ENCODE measurements at regions not wholly inside any gene's neighbourhood (a gene's known extent, or its start where the extent isn't known, plus 50 kb on each side); places are given as distances from the start of the nearest gene placed in this dataset.
A peak's percentile ranks its signal among the peaks of the same experiment; 100 is the strongest.
"Not testable (repeated sequence)": the region's sequence is repeated elsewhere in the genome, so short reads cannot be mapped to it uniquely, and the experiment has no call there.

DNA sequence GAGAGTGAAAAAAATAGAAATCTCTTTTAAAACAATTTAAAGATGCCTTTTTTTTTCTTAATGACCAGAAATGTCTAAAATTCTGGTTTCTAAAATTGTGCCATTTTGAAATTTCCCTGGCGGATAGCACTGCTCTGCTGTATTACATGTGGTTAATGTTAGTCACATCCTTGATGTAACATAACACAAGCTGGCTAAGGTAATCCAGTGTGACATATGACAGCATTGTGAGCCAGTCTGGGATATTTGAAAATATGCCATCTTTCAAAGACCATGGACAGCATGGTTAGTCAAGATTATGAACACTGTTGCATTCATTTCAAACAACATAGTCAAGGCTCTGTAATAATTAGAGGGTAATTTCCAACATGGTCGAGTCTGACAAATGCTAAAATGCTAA is 133.2 kb downstream of the ALX1 start:
- H3K4me3 Mint-ChIP-seq: no peak overlapping the region
- peaks cover 3% of the 10 kb centered on the region for H3K27me3 Mint-ChIP-seq (ENCODE audit: low read depth)
- H3K9me3 Mint-ChIP-seq: no peaks in the 10 kb centered on the region
- H3K27ac Mint-ChIP-seq: no peak overlapping the region
- H3K36me3 Mint-ChIP-seq (ENCODE audit: low read depth): no peaks in the 10 kb centered on the region
- no peak for TF ChIP-seq CTCF (IDR thresholded peaks at IDR 0.05; ENCODE audit: unreplicated experiment in 3 of 3)
- no peaks in the 10 kb centered on the region for H3K4me1 Mint-ChIP-seq

DNA sequence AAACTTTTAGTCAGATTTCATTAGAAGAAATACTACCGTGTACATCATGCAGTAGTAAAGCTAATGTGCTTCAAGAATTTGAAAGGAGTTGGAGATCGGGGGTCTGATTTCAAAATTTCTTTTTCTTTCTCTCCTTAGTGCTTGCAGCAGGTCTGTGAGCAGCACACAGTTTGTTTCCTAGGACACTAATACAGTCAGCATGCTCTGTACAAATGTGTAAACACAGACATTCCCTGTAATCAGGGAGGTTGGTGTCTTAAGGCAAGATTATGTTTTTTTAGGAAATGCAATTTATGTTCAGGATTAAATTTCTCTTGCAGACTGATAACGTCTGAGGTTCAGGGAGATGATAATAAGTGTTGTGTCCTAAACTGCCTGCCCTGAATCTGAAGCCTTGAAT is 142.7 kb downstream of the ALX1 start:
- H3K4me1 Mint-ChIP-seq: peaks cover 11% of the 10 kb centered on the region
- no peak for TF ChIP-seq CTCF (IDR thresholded peaks at IDR 0.05; ENCODE audit: unreplicated experiment in 3 of 3)
- H3K36me3 Mint-ChIP-seq (ENCODE audit: low read depth): no peaks in the 10 kb centered on the region
- H3K4me3 Mint-ChIP-seq: no peak overlapping the region
- peaks cover 3% of the 10 kb centered on the region for H3K27me3 Mint-ChIP-seq (ENCODE audit: low read depth)
- H3K9me3 Mint-ChIP-seq: no peaks in the 10 kb centered on the region
- no peak overlapping the region for H3K27ac Mint-ChIP-seq

GRCh38 chr12:85423947-85424346 is 143.9 kb downstream of the ALX1 start:
- H3K9me3 Mint-ChIP-seq: no peaks in the 10 kb centered on the region

GRCh38 chr12:85424581-85425348 is 144.7 kb downstream of the ALX1 start:
- Mint-ChIP-seq H3K27me3 (ENCODE audit: low read depth) (peaks cover 3% of the 10 kb centered on the region), H3K4me1 (peaks cover 11% of the 10 kb centered on the region), H3K27ac (no peak overlapping the region)

More at GRCh38 chr12:85423947-85424346, 143.9 kb downstream of the ALX1 start:
- Mint-ChIP-seq H3K27me3 (ENCODE audit: low read depth) (peaks cover 3% of the 10 kb centered on the region), H3K4me1 (peaks cover 11% of the 10 kb centered on the region), H3K27ac (no peak overlapping the region), H3K4me3 (no peak overlapping the region), H3K36me3 (ENCODE audit: low read depth) (no peaks in the 10 kb centered on the region)
- TF ChIP-seq CTCF (IDR thresholded peaks at IDR 0.05; ENCODE audit: unreplicated experiment in 3 of 3): no peak

DNA sequence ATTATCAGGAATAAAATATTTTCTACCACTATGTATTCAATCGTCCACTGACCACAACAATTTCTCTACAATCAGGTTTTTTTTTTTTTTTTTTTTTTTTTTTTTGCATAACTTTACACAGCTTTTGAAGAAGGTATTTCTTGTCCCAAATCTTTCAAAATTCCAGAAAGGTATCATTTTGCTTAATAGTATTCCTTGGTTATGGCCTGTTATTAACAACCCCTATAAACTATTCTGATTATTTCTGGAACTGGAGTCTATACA is 145.3 kb downstream of the ALX1 start:
- Mint-ChIP-seq H3K4me1 (peaks cover 11% of the 10 kb centered on the region), H3K27ac (no peak overlapping the region), H3K9me3 (no peaks in the 10 kb centered on the region), H3K4me3 (no peak overlapping the region), H3K27me3 (ENCODE audit: low read depth) (peaks cover 3% of the 10 kb centered on the region), H3K36me3 (ENCODE audit: low read depth) (no peaks in the 10 kb centered on the region)
- no peak for TF ChIP-seq CTCF (IDR thresholded peaks at IDR 0.05; ENCODE audit: unreplicated experiment in 3 of 3)

More at GRCh38 chr12:85424581-85425348, 144.7 kb downstream of the ALX1 start:
- H3K9me3 Mint-ChIP-seq: no peaks in the 10 kb centered on the region
- no peak overlapping the region for H3K4me3 Mint-ChIP-seq
- H3K36me3 Mint-ChIP-seq (ENCODE audit: low read depth): no peaks in the 10 kb centered on the region
- TF ChIP-seq CTCF (IDR thresholded peaks at IDR 0.05; ENCODE audit: unreplicated experiment in 3 of 3): peak; percentile 45 to 67 (median 55)

DNA sequence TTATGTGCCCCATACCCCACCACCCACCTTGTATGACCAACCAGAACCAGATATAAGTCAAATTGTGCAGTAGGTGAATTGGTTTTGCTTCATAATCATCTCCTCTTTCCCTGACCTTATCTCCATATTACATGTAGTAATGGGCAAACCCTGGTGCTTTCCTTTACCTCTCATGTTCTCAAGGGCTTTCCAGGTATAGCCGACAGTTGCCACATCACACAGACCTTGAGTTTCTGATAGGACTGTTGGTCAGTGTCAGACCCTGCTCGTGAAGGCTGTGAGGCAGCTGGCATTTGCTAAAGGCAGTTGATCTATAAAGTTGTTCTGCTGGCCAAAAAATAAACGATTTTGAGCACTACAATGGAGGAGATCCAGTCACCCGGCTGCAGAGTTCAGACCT is 145.9 kb downstream of the ALX1 start:
- Mint-ChIP-seq H3K9me3 (no peaks in the 10 kb centered on the region), H3K36me3 (ENCODE audit: low read depth) (no peaks in the 10 kb centered on the region), H3K4me1 (peaks cover 11% of the 10 kb centered on the region), H3K27ac (no peak overlapping the region), H3K4me3 (no peak overlapping the region), H3K27me3 (ENCODE audit: low read depth) (peaks cover 3% of the 10 kb centered on the region)
- TF ChIP-seq CTCF (IDR thresholded peaks at IDR 0.05; ENCODE audit: unreplicated experiment in 3 of 3): no peak

DNA sequence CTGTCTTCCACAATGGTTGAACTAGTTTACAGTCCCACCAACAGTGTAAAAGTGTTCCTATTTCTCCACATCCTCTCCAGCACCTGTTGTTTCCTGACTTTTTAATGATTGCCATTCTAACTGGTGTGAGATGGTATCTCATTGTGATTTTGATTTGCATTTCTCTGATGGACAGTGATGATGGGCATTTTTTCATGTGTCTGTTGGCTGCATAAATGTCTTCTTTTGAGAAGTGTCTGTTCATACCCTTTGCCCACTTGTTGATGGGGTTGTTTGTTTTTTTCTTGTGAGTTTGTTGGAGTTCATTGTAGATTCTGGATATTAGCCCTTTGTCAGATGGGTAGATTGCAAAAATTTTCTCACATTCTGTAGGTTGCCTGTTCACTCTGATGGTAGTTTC is 153.1 kb downstream of the ALX1 start:
- not testable (repeated sequence) for H3K36me3 Mint-ChIP-seq (ENCODE audit: low read depth); H3K27ac Mint-ChIP-seq; H3K27me3 Mint-ChIP-seq (ENCODE audit: low read depth); H3K4me3 Mint-ChIP-seq; H3K4me1 Mint-ChIP-seq; H3K9me3 Mint-ChIP-seq
